ENCODE measurements at regions not wholly inside any gene's neighbourhood (a gene's known extent, or its start where the extent isn't known, plus 50 kb on each side); places are given as distances from the start of the nearest gene placed in this dataset.

DNA sequence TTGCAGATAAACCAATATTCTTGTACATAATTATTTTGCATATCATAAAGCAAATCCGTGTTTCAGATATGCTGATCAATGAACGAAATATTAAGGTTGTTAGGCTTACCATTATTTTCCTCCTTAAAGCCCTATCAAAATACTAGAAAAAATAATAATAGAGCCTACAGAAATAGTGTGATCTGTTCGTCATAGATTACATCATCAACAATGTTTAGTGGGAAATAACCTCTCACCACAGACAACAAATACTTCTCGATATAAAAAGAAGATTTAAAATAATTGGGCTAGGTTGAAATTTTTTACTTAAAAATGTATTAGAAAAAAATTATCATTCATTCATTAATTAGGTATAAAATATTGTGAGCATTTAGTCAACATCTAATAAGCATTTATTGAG lies 71.0 kb upstream of the ADCY2 start:
- no peaks in the 10 kb centered on the region for H3K36me3 Mint-ChIP-seq (ENCODE audit: unreplicated experiment)
- TF ChIP-seq, protein P1, sequence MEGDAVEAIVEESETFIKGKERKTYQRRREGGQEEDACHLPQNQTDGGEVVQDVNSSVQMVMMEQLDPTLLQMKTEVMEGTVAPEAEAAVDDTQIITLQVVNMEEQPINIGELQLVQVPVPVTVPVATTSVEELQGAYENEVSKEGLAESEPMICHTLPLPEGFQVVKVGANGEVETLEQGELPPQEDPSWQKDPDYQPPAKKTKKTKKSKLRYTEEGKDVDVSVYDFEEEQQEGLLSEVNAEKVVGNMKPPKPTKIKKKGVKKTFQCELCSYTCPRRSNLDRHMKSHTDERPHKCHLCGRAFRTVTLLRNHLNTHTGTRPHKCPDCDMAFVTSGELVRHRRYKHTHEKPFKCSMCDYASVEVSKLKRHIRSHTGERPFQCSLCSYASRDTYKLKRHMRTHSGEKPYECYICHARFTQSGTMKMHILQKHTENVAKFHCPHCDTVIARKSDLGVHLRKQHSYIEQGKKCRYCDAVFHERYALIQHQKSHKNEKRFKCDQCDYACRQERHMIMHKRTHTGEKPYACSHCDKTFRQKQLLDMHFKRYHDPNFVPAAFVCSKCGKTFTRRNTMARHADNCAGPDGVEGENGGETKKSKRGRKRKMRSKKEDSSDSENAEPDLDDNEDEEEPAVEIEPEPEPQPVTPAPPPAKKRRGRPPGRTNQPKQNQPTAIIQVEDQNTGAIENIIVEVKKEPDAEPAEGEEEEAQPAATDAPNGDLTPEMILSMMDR (IDR thresholded peaks at IDR 0.05) = no peak
- H3K4me1 Mint-ChIP-seq (ENCODE audit: unreplicated experiment) = no peaks in the 10 kb centered on the region
- no peaks in the 10 kb centered on the region for H3K27me3 Mint-ChIP-seq (ENCODE audit: unreplicated experiment)
- no peak for DNase-seq (ENCODE audit: extremely low spot score, unreplicated experiment)
- H3K9me3 Mint-ChIP-seq (ENCODE audit: unreplicated experiment) = peaks cover 16% of the 10 kb centered on the region
- no peak overlapping the region for H3K27ac Mint-ChIP-seq (ENCODE audit: unreplicated experiment)
- no peak overlapping the region for H3K4me3 Mint-ChIP-seq (ENCODE audit: unreplicated experiment)

DNA sequence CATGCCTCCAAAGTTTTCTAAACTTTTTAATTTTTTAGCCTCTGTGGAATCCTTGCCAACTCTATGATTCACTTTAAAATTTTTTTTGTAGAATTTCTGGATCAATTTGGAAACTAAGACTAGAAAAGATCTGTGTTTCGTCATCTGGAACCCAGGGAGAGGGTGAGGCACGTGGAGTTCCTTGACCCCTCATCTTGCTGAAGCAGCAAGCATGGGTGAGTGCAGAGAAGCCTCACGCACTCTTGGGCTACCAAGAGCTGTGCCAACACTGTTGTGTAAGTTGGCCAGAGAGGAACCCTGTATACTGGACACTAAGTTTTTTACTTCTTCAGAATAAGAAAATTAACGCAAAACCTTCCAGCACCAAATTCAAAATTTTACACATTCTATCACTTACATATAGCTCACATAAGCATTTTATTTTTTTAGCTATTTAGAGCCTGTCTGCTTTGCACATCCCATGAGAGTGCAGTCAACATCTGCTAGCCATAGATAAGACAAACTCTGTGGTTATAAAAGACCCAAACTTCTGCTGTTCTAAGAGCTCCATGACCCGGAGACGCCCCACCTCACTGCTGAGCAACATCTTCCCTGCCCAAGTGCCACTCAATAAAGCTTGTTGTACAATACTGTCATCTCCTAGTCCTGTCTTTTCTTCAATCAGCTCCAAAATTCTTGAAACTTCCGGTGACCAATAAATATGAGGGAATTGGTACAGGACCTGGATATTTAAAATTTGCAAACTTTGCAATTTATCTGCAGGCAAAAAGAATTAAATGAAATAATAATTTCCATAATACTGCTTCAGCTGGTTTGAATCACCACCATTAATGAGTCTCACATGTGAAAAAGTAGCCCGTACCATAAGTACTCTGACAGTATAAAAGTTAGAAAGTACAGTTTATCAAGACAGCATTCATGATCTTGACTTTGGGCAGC lies 69.7 kb upstream of the ADCY2 start:
- H3K4me1 Mint-ChIP-seq (ENCODE audit: unreplicated experiment) = no peaks in the 10 kb centered on the region
- no peak for DNase-seq (ENCODE audit: extremely low spot score, unreplicated experiment)
- no peaks in the 10 kb centered on the region for H3K27me3 Mint-ChIP-seq (ENCODE audit: unreplicated experiment)
- no peak overlapping the region for H3K4me3 Mint-ChIP-seq (ENCODE audit: unreplicated experiment)
- no peak overlapping the region for H3K27ac Mint-ChIP-seq (ENCODE audit: unreplicated experiment)
- no peaks in the 10 kb centered on the region for H3K36me3 Mint-ChIP-seq (ENCODE audit: unreplicated experiment)
- peaks cover 17% of the 10 kb centered on the region for H3K9me3 Mint-ChIP-seq (ENCODE audit: unreplicated experiment)
- TF ChIP-seq, protein P1 (IDR thresholded peaks at IDR 0.05) = no peak

DNA sequence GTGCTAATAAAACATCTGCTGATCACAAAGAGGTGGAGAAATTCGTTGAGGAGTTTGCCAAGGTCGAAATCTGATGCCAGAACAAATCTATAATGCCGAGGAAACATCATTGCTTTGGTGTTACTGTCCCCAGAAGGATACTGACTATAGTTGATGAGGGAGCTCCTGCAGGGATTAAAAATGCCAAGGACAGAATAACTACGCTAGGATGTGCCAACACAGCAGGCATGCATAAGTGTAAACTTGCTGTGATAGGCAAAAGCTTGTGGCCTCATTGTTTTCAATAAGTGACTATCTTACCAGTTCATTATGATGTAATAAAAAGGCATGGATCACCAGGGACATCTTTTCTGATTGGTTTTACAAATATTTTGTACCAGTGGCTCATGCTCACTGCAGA lies 66.8 kb upstream of the ADCY2 start:
- no peak for DNase-seq (ENCODE audit: extremely low spot score, unreplicated experiment)
- Mint-ChIP-seq H3K4me1 (ENCODE audit: unreplicated experiment) (no peaks in the 10 kb centered on the region), H3K4me3 (ENCODE audit: unreplicated experiment) (no peak overlapping the region), H3K9me3 (ENCODE audit: unreplicated experiment) (peaks cover 26% of the 10 kb centered on the region), H3K36me3 (ENCODE audit: unreplicated experiment) (no peaks in the 10 kb centered on the region), H3K27me3 (ENCODE audit: unreplicated experiment) (no peaks in the 10 kb centered on the region), H3K27ac (ENCODE audit: unreplicated experiment) (no peak overlapping the region)
- TF ChIP-seq, protein P1 (IDR thresholded peaks at IDR 0.05) = no peak

DNA sequence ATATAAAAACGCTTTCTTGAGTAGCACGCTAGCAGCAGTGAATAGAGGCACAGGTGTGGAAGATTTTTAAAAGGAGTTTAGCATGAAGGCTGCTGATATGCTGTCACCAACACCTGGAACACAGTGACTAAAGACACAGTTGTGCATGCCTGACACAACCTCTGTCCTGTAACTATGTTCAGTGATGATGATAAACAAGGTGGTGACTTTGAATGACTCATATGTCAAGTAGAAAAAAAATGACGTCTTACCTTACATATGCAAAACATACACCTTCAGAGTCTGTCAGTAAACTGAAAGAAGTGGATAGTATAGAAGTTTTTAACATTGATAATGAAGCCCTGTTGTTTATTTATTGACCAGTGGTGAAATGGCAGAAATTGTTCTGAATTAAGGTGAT lies 66.2 kb upstream of the ADCY2 start:
- Mint-ChIP-seq H3K36me3 (ENCODE audit: unreplicated experiment) (no peaks in the 10 kb centered on the region), H3K4me3 (ENCODE audit: unreplicated experiment) (no peak overlapping the region), H3K27me3 (ENCODE audit: unreplicated experiment) (no peaks in the 10 kb centered on the region), H3K4me1 (ENCODE audit: unreplicated experiment) (no peaks in the 10 kb centered on the region), H3K9me3 (ENCODE audit: unreplicated experiment) (peaks cover 32% of the 10 kb centered on the region), H3K27ac (ENCODE audit: unreplicated experiment) (no peak overlapping the region)
- no peak for DNase-seq (ENCODE audit: extremely low spot score, unreplicated experiment)
- TF ChIP-seq, protein P1 (IDR thresholded peaks at IDR 0.05) = no peak

DNA sequence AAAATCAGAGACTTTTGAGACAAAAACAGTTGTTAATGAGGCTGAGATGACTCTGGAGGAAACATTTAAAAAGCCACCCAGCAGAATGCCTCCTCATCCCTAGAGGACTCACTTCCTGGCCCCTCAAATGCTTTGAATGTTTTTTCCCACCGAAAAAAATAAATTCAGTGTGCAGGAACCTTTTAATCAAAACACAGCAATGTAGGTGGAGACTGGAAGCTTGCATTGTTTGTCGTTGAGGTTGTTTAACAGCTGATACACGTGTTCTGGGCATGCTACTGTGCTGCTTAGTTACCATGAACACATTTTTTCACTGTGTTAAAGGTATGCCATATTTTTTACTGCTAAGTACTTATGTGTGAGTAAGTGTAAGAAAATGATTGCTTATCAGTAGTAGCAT lies 65.7 kb upstream of the ADCY2 start:
- H3K27me3 Mint-ChIP-seq (ENCODE audit: unreplicated experiment) = no peaks in the 10 kb centered on the region
- H3K36me3 Mint-ChIP-seq (ENCODE audit: unreplicated experiment) = no peaks in the 10 kb centered on the region
- H3K4me1 Mint-ChIP-seq (ENCODE audit: unreplicated experiment) = no peaks in the 10 kb centered on the region
- no peak for DNase-seq (ENCODE audit: extremely low spot score, unreplicated experiment)
- TF ChIP-seq, protein P1 (IDR thresholded peaks at IDR 0.05) = no peak
- H3K27ac Mint-ChIP-seq (ENCODE audit: unreplicated experiment) = no peak overlapping the region
- peaks cover 32% of the 10 kb centered on the region for H3K9me3 Mint-ChIP-seq (ENCODE audit: unreplicated experiment)
- no peak overlapping the region for H3K4me3 Mint-ChIP-seq (ENCODE audit: unreplicated experiment)
